Middle frontal gyrus (tissue), 1 donor: ENCODE measurements at regions not wholly inside any gene's neighbourhood (a gene's known extent, or its start where the extent isn't known, plus 50 kb on each side); places are given as distances from the start of the nearest gene placed in this dataset.
"Not testable (repeated sequence)": the region's sequence is repeated elsewhere in the genome, so short reads cannot be mapped to it uniquely, and the experiment has no call there.

ENCODE experiments used
- DNase-seq: peaks from one replicate; pipeline ENCODE4 v3.0.0-alpha.2; 2015; ENCODE audit warnings: low spot score; ENCODE audit errors: extremely low spot score

DNA sequence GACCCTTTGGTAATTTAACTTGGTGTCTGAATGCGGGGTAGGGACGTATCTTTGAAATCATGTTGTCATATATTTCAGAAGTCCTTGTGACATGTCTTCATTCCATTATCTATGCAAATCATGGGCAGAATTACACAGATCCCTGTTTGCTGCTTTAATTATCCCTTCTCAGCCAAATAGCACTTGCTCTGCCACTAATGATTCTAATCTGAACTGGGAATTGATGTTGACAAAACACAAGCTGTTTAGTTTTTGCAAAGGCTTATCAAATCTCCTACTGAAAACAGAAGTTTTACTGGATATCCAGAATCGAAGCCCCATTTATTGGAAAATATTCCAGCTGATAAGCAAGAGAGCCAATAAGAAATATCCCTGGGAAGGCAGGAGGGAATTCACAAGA, 205.9 kb upstream of the COX10 start:
- DNase-seq = no peak

DNA sequence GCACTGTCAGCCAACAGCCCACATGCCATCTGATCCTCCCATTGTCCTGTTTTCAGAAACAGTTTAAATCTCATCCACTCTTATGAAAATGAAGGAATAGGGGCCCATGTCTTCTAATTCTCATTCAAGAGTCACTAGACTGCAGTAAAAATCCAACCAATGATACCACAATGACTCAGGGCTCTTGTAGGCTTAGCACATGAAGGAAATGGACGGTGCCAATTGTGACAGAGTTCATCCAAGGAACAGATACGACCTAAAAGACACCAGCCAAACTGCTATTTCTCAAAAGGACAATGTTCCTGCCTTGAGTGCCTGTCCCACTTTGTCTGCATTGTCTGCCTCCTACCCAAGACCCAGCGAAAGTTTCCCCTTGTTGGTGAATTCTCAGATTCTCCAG, 204.8 kb upstream of the COX10 start:
- no peak for DNase-seq

DNA sequence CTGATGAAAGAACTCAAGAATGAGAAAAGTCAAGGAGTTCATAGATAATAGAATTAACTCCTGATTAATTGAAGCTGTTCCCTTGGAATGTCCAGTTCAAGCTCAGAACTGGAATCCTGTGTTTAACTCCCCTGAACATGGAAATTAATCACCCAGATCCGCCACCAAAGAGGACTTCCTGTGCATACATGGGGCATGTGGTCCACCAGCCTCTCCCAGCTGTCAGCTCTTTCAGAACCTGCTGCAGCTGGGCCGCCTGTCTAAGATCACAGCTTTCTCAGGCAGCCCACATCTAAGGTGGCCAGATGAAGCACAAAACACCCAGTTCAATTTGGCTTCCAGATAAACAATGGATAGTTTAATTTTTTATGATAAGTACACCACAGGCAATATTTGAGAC, 203.7 kb upstream of the COX10 start:
- no peak for DNase-seq

DNA sequence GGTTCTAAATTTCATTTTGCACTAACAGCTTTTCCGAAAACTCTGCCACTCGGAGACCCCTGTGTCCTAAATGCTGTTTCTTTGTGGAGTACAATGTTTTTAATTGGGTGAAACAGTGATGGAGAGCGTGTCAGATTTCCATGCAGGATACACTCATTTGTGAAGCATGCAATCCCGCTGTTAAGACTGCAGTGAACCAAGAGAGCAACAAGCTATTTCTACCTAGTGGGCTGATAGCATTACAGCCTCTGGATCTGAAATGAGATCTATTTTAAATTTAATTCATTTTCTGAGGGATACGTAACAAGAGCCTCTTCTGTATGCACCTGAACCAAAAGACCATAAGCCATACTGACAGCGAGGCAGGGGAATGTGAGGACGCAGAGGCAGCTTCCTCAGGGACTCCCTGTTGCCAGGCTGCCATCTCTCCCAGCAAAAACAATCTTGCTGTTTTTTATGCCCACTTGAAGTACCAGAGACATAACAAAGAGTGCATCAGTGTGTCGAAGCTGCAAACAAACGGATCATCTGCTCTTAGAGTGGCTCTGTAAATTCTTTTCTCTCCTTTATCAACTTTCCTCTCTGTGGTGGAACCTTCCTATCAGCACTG, 199.9 kb upstream of the COX10 start:
- no peak for DNase-seq

DNA sequence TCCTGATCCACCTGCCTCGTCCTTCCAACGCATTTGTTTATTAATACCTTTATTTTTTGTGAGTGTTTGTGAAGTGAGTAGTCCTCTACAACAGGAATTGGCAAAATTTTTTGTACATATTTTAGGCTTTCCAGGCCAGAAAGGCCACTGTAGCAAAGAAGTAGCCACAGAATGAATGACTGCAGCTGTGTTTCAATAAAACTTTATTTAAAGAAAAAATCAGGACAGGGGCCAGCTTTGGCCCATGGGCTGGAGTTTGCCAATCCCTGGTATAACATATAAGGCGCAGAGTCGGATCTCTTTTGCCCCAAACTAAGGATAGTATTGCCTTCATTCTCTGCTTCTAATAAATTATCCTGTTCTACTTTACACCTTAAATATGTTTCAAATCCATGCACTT, 198.0 kb upstream of the COX10 start:
- DNase-seq = no peak

DNA sequence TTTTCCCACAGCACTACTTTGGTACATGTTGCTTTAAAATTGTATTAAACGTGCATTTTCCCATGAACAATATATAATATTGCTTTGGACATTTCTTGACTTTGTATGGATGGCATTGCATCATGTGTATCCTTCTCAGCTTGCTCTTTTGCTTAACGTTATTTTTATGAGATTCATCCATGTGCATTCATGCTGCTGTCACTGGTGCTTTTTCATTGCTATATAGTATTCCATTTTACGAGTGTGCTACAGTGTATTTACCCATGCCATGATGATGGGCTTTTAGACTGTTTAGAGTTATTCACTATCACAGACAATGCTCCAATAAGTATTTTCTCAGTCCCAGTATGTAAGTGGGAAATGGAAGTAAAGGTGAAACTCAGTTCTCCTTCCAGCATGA, 195.2 kb upstream of the COX10 start:
- DNase-seq = no peak

DNA sequence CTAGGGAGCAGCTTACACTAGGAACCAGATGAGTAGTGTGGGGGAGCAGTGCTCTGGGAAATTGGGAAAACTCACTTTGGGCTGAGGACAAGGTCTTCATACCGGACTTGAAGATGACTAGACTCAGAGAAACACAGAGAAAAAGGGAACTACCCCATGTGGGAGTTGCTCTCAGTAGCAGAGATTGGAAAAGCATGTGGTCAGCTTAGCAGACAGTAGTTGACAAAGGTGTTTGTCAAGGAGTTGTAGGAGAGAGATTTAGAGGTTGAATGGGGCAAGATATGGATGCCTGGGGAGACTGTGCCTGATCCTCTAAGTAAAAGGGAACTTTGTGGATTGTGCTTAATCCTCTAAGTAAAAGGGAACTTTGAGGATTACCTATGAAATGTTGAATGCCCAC, 194.5 kb upstream of the COX10 start:
- no peak for DNase-seq

DNA sequence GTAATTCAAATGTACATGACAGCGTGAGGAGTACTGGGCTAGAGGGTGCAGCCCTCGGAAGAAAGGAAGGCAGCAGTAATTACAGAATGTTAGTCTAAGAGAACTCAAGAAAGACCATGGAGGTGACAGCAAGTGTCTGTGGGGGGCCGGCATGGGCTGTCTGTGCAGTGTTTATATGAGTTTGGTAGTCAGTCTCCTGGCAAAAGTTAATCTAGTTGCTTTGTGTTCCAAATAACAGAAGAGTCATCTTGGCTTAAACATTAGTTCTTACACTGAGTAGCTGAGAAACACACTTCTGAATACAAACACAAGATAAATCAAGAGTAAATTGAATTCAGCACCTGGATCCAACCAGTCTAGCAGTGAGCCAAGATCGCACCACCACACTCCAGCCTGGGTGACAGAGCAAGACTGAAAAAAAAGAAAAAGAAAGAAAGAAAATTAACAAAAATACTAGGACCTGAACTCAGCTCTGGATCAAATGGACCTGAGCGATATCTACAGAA, 189.3 kb upstream of the COX10 start:
- DNase-seq = no peak

DNA sequence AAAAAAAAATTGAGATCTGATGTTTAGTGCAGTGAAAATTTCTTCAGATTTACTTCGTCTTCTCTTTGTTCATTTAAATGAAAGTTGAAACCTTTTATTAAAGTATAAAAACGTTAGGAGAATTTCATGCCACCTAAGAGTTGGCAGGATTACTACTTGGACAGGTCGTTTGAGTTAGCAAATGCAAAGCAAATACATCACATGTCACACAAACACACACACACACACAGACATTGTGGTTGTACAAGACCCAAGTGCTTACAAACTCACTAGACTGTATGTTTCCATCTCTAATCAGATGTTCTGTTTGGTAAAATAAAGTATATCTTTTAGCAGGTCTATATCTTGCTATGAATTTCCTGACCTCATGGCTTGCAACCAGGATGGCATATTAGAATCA, 185.6 kb upstream of the COX10 start:
- DNase-seq = no peak

DNA sequence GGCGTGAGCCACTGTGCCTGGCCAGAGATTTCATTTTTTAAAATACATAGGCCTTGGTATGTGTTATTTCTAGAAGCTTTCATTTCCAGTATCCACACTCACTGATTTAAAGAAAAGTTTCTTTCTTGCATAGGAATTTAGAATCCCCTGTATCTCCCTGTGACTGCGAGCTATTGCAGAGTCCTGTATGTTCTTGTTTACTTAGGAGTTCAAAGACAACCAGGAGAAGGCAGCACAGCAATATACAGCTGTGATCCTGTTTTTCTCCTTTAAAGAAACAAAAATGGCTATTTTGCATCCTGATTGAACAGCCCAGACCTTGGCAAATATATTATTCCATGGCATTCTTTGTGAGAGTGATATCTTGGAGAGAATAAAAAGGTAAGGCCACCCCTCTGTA, 185.0 kb upstream of the COX10 start:
- DNase-seq = no peak

DNA sequence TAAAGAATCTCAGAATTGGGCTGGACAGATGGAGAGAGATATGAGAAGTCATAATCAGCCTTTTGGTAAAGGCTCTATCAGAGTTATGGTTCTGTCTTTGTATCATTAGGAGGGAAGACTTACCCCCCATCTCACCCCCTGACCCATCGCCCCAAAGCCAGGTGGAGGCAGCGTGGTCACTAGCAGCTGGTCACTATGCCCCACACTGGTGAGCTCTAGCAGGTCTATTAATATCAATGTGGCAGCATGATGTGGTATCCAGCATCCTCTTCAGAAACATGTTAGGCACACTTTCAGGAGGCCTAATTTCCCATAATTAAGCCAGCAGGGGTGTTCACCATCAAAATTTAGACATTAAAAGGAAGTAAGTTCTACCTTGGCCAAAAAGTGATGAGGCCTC, 183.8 kb upstream of the COX10 start:
- DNase-seq = no peak

DNA sequence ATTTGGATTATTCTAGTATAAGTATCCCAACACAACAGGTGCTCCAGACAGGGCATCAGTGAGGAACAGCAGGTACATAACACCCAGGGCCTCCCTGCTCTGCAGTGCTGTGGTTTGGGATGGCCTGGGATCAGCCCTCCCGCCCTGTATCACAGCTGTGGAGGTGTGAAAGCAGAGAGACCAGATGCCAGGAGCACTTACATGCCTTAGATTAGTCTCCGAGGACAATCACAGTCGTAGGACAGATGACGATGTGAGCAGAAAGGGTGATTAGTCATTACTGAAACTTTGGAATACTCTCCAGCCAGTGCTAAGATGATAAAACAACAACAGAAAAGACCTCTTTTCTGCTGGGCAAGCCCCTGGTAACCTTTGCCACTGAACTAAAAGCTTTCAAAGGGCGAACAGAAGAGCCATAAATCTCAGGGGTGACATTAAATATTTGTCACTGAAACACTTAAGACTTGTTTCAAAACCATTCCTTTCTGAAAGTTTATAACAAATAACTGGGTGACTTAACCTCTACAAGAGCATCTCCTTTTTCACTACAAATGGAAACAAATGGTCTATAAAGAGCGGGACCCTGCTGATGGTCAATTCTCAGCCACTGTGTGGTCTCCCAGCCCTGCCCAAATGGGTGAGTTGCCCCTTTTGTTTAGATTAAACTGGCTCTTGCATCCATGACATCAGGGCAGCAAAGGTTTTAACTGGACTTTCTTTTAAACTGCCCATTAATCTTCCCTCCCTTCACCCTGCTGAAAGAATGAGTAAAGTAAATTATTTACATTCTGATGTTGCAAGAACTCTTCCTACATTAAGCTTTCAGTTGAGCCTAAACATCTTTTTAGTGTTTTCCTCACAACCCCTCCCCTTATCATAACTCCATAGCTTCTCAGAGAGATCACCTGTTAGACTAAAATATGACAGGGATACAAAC, 183.1 kb upstream of the COX10 start:
- DNase-seq = no peak

DNA sequence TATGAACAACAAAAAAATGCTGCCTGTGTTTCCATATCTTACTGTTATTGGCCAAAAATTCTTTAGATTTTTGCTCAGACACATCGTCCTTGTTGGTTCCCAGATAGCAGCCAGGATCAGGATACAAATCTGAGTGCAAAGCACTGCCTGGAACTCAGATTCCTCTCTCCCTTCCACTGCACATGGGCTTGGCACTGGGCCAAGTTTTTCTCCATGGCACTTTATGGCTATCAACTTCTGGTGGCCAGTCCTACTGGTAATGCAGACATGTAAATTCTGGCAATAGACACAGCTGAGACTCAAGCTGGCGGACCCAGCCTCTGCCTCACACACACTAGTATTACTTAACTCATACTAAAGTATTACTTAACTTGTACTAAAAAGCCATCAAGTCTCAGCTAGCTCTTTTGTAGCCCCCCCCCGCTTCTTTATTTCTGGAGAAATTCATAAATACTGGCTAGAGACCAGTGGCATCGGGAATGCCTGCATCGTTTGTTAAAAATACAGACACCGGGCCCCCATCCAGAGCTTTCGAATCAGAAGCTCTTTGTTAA, 181.2 kb upstream of the COX10 start:
- DNase-seq = no peak

DNA sequence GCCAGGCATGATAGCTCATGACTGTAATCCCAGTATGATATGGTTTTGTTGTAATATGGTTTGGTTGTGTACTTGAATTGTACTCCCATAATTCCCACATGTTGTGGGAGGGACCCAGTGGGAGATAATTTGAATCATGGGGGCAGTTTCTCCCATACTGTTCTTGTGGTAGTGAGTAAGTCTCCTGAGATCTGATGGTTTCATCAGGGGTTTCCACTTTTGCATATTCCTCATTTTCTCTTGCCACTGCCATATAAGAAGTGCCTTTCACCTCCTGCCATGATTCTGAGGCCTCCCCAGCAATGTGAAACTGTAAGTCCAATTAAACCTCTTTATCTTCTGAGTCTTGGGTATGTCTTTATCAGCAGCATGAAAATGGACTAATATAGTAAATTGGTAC, 160.3 kb upstream of the COX10 start:
- not testable (repeated sequence) for DNase-seq

DNA sequence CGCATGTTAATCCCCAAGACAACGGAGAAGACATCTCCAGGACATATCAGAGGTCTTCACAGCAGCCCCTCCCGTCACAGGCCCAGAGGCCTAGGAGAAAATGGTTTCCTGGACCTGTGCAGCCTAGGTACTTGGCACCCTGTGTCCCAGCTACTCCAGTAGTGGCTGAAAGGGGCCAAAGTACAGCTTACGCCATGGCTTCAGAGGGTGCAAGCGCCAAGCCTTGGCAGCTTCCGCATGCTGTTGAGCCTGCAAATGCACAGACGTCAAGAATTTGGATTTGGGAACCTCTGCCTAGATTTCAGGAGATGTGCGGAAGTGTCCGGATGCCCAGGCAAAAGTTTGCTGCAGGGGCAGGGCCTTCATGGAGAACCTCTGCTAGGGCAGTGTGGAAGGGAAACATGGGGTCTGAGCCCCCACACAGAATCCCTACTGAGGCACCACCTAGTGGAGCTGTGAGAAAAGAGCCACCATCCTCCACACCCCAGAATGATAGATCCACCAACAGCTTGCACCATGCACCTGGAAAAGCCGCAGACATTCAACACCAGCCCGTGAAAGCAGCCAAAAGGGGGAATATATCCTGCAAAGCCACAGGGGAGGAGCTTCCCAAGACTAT, 159.3 kb upstream of the COX10 start:
- no peak for DNase-seq

DNA sequence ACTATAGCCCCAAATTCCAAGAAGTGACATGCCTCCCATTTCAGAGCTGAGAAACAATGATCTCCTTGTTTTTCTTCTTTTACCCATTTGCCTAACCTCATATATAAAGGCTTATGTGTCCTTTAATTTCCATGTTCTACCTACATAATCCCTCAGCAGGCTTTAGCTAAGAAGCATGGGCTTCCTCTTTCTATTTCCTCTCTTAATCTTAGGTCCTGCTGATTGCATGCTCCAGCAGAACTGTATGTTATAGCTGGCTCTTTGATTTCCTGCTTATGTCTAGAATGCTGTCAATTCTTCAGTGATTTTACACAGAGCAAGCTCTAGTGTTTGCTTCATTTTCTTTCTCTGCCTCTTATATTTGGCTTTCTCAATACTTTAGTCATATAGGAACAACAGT, 151.7 kb upstream of the COX10 start:
- DNase-seq = no peak

DNA sequence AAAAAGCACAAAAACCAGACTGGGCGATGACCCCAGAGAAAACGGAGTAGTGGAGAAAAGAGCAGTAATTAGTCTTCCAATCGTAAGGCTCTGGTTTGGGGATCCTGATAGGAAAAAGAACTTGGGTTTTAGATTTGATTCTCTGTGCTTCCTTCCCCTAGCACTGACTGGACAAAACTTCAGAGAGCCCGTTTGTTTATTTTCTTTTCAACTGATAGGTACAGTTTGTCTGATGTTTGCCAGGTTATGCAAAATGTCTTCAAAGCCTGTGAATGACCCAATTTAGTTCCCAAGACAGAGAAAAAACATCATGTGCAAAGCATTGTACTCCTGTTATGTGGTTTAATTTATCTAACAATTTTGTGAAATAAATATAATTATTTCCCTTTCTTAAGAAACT, 151.1 kb upstream of the COX10 start:
- no peak for DNase-seq

DNA sequence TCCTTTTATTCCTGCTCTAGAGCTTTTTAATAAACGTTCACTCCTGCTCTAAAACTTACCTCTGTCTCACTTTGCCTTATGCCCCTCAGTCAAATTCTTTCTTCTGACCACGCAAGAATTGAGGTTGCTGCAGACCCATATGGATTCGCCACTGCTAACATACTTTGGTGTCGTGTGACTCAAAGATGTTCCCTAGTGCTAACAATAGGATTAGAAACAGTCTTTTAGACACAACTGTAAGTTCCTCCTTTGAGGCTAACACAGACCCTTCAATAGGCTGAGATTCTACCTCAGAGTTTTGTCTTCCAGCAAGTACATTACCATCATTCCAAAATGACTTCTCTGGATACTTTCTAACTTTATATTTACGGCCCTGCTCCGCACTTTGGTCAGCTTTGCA, 149.5 kb upstream of the COX10 start:
- DNase-seq = no peak

DNA sequence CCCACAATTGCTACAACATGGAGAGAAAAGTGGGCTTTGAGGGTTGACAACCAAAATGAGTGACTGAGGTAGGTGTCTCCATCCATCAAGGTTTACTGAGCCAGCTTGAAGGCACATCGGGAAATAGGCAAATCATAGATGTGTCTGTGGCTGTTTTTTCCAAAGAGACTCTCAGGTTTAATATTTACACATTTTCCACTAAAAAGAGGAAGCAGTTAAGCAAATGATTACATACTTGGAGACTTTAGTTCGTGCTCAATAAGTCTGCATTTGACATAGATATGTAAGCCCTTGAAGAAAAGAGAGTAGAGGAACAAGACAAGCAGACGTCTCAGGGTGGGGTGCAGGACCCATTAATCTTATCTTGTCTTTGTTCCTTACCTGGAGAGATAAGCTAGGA, 148.9 kb upstream of the COX10 start:
- DNase-seq = no peak

DNA sequence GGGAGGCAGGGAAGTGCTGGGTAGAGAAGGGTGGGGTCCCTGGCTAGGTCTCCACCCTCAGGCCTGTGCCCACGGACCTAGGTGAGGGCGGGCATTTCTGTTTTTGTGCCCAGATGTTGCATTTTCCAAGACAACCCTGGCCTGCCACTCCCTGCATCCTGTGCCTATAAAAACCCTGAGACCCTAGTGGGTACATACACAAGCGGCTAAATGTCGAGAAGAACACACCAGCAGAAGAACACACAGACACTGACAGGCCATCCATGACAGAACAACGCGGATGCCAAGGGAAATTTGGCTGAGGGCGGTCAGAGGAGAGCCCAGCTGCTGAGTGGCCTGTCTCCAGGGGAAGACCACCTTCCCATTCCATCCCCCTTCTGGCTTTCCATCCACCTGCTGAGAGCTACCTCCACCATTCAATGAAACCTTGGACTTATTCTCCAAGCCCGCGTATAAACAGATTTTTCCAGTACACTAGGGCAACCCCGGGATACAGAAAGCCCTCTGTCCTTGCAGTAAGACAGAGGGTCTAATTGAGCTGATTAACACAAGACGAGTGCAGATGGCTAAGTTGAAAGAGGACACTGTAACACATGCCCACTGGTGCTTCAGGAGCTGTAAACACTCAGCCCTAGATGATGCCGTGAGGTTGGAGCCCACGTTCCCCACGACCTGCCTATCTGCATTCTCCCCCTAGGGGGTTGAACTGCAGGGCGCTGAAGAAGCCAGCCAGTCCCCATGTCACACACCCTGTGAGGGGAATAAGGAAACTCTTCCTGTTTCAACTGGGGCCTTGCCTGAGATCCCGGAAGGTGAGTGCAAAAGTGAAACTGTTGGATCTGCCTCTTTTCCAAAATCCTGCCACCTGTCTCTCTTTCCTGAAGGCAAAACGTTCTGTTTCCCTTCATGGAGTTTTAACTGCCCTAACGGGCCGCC, 147.2 kb upstream of the COX10 start:
- no peak for DNase-seq

DNA sequence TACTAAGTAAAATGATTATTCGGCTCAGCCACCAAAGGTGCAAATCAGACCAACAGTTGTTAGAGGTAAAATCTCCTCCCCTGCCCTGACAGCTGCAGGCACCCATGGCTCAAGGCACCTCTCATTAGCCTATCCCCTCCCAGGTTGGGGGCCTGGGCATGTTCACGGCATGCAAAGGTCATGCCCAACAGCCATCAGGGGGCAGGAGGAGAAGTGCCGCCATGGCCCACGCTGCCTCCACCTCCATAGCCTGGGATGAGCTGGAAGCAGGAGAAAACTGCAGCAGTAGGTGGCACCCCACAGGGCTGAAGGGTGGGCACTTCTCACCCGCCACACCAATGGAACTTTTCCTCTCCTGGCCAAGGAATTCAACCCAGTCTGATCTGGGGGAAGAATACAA, 146.4 kb upstream of the COX10 start:
- no peak for DNase-seq
